PFSK-1 (cell line): ENCODE measurements at regions not wholly inside any gene's neighbourhood (a gene's known extent, or its start where the extent isn't known, plus 50 kb on each side); places are given as distances from the start of the nearest gene placed in this dataset.

ENCODE experiments used
- POLR2AphosphoS5 ChIP-seq: IDR thresholded peaks from 2 replicates; pipeline ENCODE4 v1.6.1; 2012; ENCODE audit warnings: low read depth, mild to moderate bottlenecking, control low read depth, low read length, moderate library complexity
- REST ChIP-seq, 2 experiments: IDR thresholded peaks; 2 replicates each; pipeline versions ENCODE4 v1.6.1 to v1.8.0; 2011 to 2012; ENCODE audit warnings: low read depth in 2 of 2, low read length in 2 of 2, control low read depth in 1 of 2, inconsistent platforms in 1 of 2, mild to moderate bottlenecking in 1 of 2, moderate library complexity in 1 of 2; ENCODE audit not compliant: insufficient read depth in 1 of 2
- SIN3A ChIP-seq: IDR thresholded peaks from 2 replicates; pipeline ENCODE4 v1.6.1; 2012; ENCODE audit warnings: mild to moderate bottlenecking, low read length, moderate library complexity, borderline replicate concordance; ENCODE audit not compliant: insufficient read depth
- TAF1 ChIP-seq: IDR thresholded peaks from 2 replicates; pipeline ENCODE4 v1.6.1; 2012; ENCODE audit warnings: low read length, control low read depth, borderline replicate concordance; ENCODE audit not compliant: insufficient read depth

DNA sequence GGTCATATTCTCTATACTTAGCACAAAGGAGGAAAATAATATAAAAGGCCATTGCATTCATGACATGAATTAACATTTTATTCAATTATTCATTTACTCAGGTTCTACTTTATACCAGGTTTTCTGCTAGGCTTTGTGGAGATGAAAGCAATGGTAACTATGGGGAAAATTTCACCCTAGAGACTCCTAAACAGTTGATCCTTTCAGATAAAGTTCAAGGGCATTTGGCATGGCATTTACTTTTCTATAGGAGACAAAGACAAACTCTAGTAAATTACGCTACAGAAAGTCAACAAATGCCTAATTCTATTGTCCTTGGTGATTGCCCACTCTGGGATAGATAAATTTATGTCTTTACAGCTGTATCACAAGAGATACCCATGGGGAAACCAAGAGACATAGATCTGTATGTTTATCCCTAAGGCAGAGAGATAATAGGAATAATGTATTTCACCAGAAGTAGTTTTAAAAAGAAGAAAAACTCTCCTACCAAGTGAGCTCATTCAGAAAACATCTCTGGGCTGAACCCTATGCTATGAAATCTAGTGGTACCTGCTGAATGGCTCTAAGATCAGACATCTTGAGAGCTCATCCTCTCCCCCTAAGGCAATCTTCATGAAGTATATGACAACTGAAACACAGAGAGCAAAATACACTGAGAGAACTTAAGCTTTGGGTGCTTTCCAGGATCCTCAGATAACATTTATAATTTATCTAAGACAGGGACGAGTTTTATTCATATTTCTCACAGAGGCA is 316.7 kb downstream of the ANTXR2 start:
- TF ChIP-seq TAF1 (no peak), SIN3A (no peak), POLR2AphosphoS5 (no peak), REST (IDR thresholded peaks at IDR 0.05; ENCODE audit: insufficient read depth in 1 of 2, low read depth in 2 of 2, low read length in 2 of 2) (no peak)
